Gastrocnemius medialis (tissue), 4 donors: ENCODE measurements at regions not wholly inside any gene's neighbourhood (a gene's known extent, or its start where the extent isn't known, plus 50 kb on each side); places are given as distances from the start of the nearest gene placed in this dataset.

ENCODE experiments used
- CTCF ChIP-seq, 5 experiments: fragments of 450-650 bp in 3 of 5; fragments of 200-600 bp in 2 of 5; sonication (generic) in 2 of 5; IDR thresholded peaks in 4 of 5; conservative IDR thresholded peaks in 1 of 5; 1 replicate in 4 of 5; 2 replicates in 1 of 5; pipeline ENCODE4 v1.5.1; 2016 to 2019; ENCODE audit warnings: antibody characterized with exemption in 5 of 5, mild to moderate bottlenecking in 3 of 5, moderate library complexity in 3 of 5
- POLR2A ChIP-seq, 2 donors: fragments of 450-650 bp; IDR thresholded peaks; one replicate each; pipeline ENCODE4 v1.6.1; 2017; ENCODE audit warnings: antibody characterized with exemption in 2 of 2, mild to moderate bottlenecking in 2 of 2, moderate library complexity in 2 of 2

- no peak for TF ChIP-seq CTCF (IDR thresholded peaks at IDR 0.05 in 4 of 5, conservative IDR thresholded peaks at IDR 0.05 in 1 of 5)
- no peak for TF ChIP-seq POLR2A (IDR thresholded peaks at IDR 0.05)
These were observed 869.2 kb downstream of the MRPL39 start for GRCh38 chr21:24738063-24738462.
